ENCODE measurements at regions not wholly inside any gene's neighbourhood (a gene's known extent, or its start where the extent isn't known, plus 50 kb on each side); places are given as distances from the start of the nearest gene placed in this dataset.

DNA sequence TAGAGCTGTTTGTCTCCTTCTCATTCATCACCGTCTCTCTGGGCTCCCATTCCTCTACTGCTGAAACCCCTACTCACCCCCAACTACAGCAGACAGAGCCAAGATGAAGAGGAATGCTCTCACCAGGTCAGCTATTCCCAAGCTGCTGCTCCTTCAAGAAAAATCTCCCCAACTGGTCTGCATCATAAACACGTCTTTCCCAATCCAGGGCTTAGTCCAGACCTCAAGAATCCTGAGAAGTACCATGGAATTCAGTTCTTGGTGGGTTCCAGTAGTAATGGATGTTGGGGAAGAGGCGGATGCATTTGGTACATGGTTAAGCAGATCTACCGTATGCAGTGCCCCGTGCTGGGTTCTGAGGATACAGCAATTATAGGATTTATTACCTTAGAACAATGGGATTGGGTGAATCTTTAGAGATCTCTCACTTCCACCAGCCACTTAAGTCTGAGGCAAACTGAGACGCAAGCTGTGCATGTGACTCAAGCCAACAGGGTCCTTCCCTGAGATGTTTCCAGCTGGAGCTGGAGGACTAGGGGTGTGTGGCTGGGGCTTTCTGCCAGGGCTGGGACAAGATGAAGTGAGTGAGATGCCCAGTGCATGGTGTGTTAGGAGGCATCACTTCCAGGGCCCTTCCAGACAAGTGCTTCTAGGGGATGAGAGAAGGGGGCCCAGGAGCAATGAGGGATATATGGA, 232.7 kb upstream of the CDH5 start:
- no peak for DNase-seq

DNA sequence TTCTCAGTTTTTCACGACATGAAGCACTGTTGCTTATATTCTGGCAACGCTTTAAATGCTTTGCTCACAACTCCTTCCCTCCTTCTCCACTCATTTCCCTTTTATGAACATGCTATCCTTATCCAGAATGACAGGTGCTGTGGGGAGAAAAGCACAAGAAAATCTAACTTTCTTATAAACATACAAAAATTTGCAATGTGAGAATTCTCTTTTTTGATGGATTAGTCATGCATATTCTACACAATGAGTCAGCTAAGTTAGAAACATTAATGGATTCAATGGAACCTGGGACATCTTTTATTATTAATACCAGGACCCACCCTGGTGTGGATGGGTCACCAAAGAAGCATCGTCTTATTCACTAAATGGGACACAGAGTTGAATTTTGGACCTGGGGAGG, 234.6 kb upstream of the CDH5 start:
- DNase-seq, result no peak

- DNase-seq, result no peak
Measured at GRCh38 chr16:66131156-66131807, 235.2 kb upstream of the CDH5 start.

DNA sequence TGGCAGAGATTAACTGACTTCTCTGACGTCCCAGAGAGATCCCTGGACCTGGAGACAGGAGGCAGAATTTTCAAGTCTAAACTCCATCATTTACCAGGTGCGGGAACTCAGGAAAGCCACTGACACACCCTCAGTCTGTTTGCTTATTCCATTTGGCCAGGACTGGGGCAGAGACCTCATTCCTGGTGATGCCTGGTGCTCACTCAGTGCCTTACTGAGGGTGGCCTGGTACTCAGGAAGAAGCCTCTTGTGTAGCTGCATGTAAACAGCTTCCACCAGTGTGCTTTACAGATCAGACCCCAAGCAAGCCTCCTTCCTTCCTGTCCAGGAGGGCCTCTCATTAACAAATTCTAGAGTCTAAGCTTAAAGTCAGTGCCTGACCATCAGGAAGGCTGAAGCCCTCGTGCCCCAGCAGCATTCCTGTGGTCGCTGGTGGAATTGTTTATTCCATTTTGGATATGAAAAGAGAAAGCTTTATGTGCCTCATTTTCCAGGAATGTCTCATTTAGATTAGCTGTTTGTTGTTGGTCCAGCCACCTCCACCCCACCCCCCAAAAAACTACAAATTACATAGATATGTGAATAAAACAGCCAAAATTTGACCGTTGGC, 236.1 kb upstream of the CDH5 start:
- no peak for DNase-seq

DNA sequence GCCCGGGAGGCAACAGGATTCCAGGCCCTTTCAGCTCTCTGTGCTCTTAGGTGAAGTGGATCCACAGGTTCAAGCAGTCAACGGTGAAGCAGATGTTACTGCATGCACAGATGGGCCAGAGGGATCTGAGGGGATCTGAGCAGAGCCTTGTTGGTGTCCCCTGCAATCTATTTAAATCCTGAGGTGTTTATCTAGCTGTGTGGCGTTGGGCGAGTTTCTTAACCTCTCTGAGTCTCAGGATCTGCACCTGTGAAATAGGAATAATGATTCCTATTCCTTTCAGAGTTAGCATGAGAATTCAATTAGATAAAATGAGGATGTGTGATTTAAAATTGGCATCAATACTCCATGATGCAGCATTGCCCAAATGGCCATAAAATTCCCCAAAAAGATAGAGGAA, 237.3 kb upstream of the CDH5 start:
- DNase-seq, result no peak

GRCh38 chr16:66128371-66128770, 238.1 kb upstream of the CDH5 start:
- DNase-seq, result no peak

- no peak for DNase-seq
Measured at GRCh38 chr16:66127459-66128370, 238.8 kb upstream of the CDH5 start.

- DNase-seq, result no peak
Measured at GRCh38 chr16:66121466-66121865, 245.0 kb upstream of the CDH5 start.

DNA sequence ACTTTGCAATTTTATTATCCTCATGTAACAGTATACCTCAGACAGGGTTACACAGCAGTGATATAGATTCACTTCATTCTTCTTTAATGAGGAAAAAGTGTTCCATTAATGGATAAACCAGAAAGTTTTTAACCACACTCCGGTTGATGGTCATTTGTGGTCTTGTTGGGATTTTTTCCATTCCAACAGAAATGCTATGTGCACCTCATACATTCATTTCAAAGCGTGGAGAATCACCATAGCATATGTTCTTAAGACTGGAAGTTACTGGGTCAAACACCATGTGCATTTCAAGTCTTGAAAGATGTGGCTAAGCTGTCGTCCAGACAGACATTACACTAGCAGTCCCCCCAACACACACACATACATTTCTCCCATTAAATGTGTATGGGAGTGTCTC, 245.8 kb upstream of the CDH5 start:
- DNase-seq, result no peak

- no peak for DNase-seq
Measured at GRCh38 chr16:66116163-66117002, 250.1 kb upstream of the CDH5 start.

DNA sequence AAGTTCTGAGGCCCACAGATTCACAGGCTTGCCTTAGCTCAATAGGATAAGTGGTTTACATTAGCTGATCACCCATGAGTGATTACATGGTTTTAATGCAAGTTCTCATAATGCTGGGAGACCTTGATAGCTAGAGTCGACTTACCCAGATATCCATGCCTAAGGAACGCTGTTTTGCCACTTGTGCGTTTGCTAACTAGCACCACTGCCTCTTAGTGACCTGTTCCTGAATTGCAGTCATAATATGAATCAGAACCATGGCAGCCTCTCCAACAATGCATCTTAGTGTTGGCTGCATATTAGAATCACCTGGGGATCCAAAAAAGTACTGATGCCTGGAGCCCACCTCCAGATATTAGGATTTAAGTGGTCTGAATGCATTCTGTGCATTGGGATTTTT, 251.1 kb upstream of the CDH5 start:
- DNase-seq, result no peak

GRCh38 chr16:66113223-66113622, 253.3 kb upstream of the CDH5 start:
- no peak for DNase-seq

DNA sequence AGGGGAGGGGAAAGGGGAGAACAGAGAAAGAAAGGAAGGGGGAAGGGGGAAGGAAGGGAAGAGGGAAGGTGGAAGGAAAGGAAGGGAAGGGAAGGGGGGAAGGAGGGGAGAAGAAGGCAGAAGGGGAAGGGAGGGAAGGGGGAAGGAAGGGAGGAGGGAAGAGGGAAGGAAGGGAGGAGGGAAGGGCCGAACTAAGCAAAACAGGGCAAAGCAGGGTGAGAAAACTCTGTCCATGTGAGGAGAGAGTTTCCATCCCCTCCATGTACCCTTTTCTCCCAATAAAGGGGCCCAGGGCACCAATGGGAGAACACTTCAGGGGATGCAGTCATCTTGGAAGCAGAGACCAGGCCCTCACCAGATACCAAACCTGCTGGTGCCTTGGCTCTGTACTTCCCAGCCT, 256.8 kb upstream of the CDH5 start:
- no peak for DNase-seq

- DNase-seq, result no peak
Measured at GRCh38 chr16:66107661-66108060, 258.8 kb upstream of the CDH5 start.

- no peak for DNase-seq
Measured at GRCh38 chr16:66103211-66103610, 263.3 kb upstream of the CDH5 start.

GRCh38 chr16:66099306-66099705, 267.2 kb upstream of the CDH5 start:
- no peak for DNase-seq

DNA sequence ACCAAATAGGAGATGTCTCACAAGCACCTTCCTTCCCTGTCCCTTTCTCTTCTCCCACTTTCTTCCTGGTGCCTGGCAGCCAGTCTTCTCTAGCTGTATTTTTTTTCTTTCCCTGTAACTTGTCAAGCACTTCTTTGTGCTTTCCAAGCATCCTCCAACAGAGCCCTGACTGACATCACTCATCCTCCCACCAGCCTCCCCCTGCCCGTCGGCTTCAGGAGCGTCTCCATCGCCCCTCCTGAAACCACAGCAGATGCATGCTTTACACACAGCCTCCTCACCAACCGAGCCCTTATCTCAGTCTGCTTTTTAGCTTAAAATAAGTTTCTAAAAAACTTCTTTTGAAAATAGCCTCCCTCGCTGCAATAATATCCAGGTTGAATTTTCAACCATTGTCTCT, 268.7 kb upstream of the CDH5 start:
- no peak for DNase-seq

GRCh38 chr16:66095676-66096075, 270.8 kb upstream of the CDH5 start:
- no peak for DNase-seq

DNA sequence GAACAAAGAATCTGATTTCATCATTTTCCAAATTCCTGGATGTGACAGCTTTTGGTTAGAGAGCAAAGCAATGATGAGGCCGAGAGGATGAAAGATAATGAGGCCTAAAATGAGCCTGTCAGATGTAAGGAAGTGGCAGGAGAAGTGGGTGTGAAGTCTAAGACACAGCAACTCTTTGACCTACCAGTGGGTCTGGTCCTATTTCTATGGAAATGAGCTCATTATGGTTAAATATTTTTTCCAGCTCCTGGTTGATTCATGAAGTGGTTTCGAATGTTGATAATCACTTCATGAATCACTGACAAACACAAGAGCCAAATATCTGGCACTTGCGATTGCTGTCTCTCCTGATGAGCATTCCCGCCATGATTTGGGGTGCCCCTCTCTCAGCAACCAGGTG, 273.3 kb upstream of the CDH5 start:
- no peak for DNase-seq

GRCh38 chr16:66091471-66091891, 275.0 kb upstream of the CDH5 start:
- DNase-seq, result no peak

GRCh38 chr16:66088681-66089080, 277.8 kb upstream of the CDH5 start:
- DNase-seq, result no peak

GRCh38 chr16:66087308-66087707, 279.2 kb upstream of the CDH5 start:
- DNase-seq, result no peak
